ENCODE measurements at regions not wholly inside any gene's neighbourhood (a gene's known extent, or its start where the extent isn't known, plus 50 kb on each side); places are given as distances from the start of the nearest gene placed in this dataset.

DNA sequence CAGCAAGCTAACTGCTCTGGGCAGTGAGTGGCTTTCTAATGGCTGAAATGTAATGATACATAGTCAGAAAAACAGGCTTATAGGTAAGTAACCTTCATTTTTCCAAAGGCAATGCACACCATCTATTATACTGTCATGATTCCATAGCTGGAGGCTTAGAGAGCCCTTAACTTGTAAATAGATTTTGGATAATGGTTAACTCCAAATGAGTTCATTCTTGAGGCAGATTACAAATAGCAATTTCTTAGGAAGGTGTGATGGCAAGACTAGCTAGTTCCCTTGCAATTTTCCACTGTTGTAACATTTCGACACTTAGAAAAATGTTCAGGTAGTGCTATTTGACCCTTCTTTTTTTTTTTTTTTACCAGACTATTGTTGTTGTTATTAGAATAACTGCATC is 789.8 kb upstream of the PCDH9 start:
- no peaks in the 10 kb centered on the region for H3K36me3 ChIP-seq
- H3K9me3 ChIP-seq = no peaks in the 10 kb centered on the region
- no peak for DNase-seq

DNA sequence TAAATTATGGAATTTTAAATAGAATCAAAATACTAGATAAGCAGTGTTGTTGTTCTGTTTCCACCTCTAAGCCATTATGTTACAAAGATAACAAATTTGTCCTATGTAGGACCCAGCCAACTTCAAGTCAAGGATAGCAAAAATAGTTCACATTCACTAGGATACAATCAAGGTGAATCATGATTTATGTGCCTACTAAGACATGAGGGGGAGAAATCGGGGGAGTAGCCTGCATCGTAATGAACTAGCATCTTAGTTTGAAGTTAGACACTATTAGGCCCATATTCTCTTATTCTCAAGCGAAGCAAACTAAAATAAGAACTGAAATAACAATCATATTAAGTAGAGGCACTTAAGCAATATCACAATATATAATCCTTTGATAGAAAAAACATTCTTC is 779.4 kb upstream of the PCDH9 start:
- Histone ChIP-seq H3K36me3 (no peaks in the 10 kb centered on the region), H3K9me3 (no peaks in the 10 kb centered on the region), H3K4me3 (ENCODE audit: low read depth, low read length) (no peak overlapping the region), H3K4me1 (no peaks in the 10 kb centered on the region), H3K27me3 (no peaks in the 10 kb centered on the region)
- TF ChIP-seq, protein P1, sequence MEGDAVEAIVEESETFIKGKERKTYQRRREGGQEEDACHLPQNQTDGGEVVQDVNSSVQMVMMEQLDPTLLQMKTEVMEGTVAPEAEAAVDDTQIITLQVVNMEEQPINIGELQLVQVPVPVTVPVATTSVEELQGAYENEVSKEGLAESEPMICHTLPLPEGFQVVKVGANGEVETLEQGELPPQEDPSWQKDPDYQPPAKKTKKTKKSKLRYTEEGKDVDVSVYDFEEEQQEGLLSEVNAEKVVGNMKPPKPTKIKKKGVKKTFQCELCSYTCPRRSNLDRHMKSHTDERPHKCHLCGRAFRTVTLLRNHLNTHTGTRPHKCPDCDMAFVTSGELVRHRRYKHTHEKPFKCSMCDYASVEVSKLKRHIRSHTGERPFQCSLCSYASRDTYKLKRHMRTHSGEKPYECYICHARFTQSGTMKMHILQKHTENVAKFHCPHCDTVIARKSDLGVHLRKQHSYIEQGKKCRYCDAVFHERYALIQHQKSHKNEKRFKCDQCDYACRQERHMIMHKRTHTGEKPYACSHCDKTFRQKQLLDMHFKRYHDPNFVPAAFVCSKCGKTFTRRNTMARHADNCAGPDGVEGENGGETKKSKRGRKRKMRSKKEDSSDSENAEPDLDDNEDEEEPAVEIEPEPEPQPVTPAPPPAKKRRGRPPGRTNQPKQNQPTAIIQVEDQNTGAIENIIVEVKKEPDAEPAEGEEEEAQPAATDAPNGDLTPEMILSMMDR (IDR thresholded peaks at IDR 0.05; ENCODE audit: low read depth, low read length) = no peak
- no peak for DNase-seq

More for the DNA sequence above, 789.8 kb upstream of the PCDH9 start:
- no peak overlapping the region for H3K4me3 ChIP-seq (ENCODE audit: low read depth, low read length)
- TF ChIP-seq, protein P1 (IDR thresholded peaks at IDR 0.05; ENCODE audit: low read depth, low read length) = no peak
- no peaks in the 10 kb centered on the region for H3K4me1 ChIP-seq
- H3K27me3 ChIP-seq = no peaks in the 10 kb centered on the region

DNA sequence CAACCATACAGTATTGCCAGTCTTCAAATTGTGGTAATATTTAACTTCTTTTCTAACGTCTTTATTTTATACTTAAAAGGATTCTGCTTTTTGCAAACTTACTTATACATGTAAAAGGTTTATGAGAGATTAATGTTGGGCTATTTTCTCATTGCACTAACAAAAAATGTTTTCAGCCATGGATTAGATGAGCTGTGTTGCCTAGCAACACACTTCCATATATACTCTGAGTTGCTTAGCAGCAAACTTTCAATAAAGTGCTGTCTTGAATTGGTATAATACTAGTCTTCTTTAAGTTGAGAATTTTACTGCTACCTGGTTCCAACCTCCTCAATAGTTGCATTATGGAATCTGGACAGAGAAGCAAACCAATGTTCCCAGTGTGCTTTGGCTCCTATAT is 777.4 kb upstream of the PCDH9 start:
- TF ChIP-seq, protein P1 (IDR thresholded peaks at IDR 0.05; ENCODE audit: low read depth, low read length) = no peak
- no peak for DNase-seq
- H3K27me3 ChIP-seq = no peaks in the 10 kb centered on the region
- H3K36me3 ChIP-seq = no peaks in the 10 kb centered on the region
- no peaks in the 10 kb centered on the region for H3K9me3 ChIP-seq
- no peaks in the 10 kb centered on the region for H3K4me1 ChIP-seq
- no peak overlapping the region for H3K4me3 ChIP-seq (ENCODE audit: low read depth, low read length)

DNA sequence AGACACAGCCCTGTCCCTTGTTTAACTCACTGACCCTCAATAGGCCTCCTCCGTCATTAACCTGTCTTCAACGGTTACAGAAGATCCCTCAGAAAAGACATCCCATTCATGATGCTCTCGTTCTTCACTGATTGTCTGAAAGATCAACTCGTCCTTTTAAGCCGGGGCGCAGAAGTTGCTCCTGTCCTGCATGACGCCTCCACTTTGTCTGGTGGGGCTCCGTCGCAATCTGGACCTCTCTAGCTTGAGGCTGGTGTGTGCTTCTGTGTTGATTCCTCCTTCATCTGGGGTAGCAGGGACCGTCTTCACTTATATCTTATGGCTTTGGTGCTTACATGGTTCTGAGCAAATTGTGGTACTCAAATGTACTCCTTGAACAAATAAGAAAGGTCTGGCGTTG is 766.0 kb upstream of the PCDH9 start:
- Histone ChIP-seq H3K4me1 (no peaks in the 10 kb centered on the region), H3K4me3 (ENCODE audit: low read depth, low read length) (no peak overlapping the region), H3K36me3 (no peaks in the 10 kb centered on the region), H3K27me3 (no peaks in the 10 kb centered on the region), H3K9me3 (no peaks in the 10 kb centered on the region)
- TF ChIP-seq, protein P1 (IDR thresholded peaks at IDR 0.05; ENCODE audit: low read depth, low read length) = no peak
- DNase-seq = no peak

DNA sequence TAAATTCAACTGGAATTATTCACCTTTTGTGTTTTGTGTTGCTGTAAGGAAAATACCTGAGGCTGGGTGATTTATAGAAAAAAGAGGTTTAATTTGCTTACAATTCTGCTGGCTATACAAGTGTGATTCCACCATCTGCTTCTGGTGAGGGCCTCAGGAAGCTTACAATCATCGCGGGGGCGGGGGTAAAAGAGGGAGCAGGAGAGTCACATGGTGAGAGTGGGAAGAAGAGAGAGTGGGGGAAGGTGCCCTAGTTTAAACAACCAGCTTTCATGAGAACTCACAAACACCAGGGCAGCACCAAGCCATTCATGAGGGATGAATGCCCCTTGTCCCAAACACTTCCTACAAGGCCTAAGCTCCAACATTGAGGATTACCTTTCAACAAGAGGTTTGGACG is 760.7 kb upstream of the PCDH9 start:
- DNase-seq = no peak
- TF ChIP-seq, protein P1 (IDR thresholded peaks at IDR 0.05; ENCODE audit: low read depth, low read length) = no peak
- Histone ChIP-seq H3K36me3 (no peaks in the 10 kb centered on the region), H3K27me3 (no peaks in the 10 kb centered on the region), H3K4me1 (no peaks in the 10 kb centered on the region), H3K4me3 (ENCODE audit: low read depth, low read length) (no peak overlapping the region), H3K9me3 (no peaks in the 10 kb centered on the region)

GRCh38 chr13:67986234-67986633 is 756.1 kb upstream of the PCDH9 start:
- Histone ChIP-seq H3K9me3 (no peaks in the 10 kb centered on the region), H3K4me1 (no peaks in the 10 kb centered on the region), H3K27me3 (no peaks in the 10 kb centered on the region), H3K4me3 (ENCODE audit: low read depth, low read length) (no peak overlapping the region), H3K36me3 (no peaks in the 10 kb centered on the region)
- DNase-seq = no peak
- TF ChIP-seq, protein P1 (IDR thresholded peaks at IDR 0.05; ENCODE audit: low read depth, low read length) = no peak
